H1 (cell line): ENCODE measurements at regions not wholly inside any gene's neighbourhood (a gene's known extent, or its start where the extent isn't known, plus 50 kb on each side); places are given as distances from the start of the nearest gene placed in this dataset.

Source experiments
- EZH2 ChIP-seq: fragments of 200-600 bp; sonication (generic); IDR thresholded peaks from 2 replicates; pipeline ENCODE4 v1.7.1; 2012; ENCODE audit warnings: low read depth, mild to moderate bottlenecking, moderate library complexity, low read length, inconsistent platforms; ENCODE audit not compliant: severe bottlenecking
- NRF1 ChIP-seq: IDR thresholded peaks from 2 replicates; pipeline ENCODE4 v1.6.1; 2011; ENCODE audit warnings: mild to moderate bottlenecking, low read depth, low read length, improper control_type of control experiment
- POLR2A ChIP-seq, 2 experiments: IDR thresholded peaks; 1 replicate in 1 of 2; 2 replicates in 1 of 2; pipeline ENCODE4 v1.6.1; 2011; ENCODE audit warnings: low read depth in 2 of 2, low read length in 2 of 2, mild to moderate bottlenecking in 2 of 2; ENCODE audit errors: control extremely low read depth in 1 of 2
- SRF ChIP-seq: IDR thresholded peaks from 2 replicates; pipeline ENCODE4 v1.6.1; 2011; ENCODE audit warnings: mild to moderate bottlenecking, low read depth, low read length, moderate library complexity

DNA sequence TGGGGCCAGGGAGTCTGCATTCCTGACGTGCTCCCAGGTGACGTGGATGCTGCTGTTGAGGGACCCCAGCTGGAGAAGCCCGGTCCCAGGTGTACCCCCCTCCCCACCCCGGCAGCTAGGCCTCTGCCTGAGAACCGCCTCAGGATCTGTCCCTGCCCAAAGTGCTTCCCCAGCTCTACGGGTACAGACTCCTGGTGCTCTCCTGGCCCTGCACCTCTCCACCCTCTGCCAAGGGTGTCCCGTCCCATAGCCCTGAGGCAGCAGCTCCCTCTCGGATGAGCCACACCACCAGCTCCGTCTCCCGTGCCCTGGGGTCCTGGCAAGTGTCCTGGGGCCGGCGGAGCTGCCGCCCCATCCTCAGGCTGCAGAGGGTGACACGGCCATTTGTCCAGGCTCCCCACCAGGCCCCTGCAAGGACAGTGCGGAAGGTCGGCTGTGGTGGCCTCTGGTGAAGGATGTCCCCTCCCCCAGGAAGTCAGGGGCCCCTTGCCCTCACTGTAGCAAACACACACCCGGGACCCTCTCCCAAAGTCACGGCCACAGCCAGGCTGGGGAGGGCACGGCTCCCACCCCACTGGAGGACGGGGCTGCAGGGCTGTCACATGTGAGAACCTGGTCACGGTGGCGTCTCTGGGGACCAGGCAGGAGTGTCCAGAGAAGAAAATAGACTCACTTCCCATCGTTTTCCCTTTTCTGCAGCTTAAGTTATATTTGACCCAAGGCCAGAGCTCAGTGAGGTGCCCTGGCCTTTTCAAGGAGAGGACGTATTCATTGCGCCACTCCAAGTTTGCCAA lies 74.4 kb upstream of the FBRSL1 start (continued):
- TF ChIP-seq EZH2 (no peak), POLR2A (IDR thresholded peaks at IDR 0.05; ENCODE audit: control extremely low read depth in 1 of 2, low read depth in 2 of 2, low read length in 2 of 2) (no peak), NRF1 (no peak), SRF (no peak)
